Tibial artery (tissue), 4 donors: ENCODE measurements at regions not wholly inside any gene's neighbourhood (a gene's known extent, or its start where the extent isn't known, plus 50 kb on each side); places are given as distances from the start of the nearest gene placed in this dataset.
A peak's percentile ranks its signal among the peaks of the same experiment; 100 is the strongest.

ENCODE experiments used
- DNase-seq, 2 donors: peaks; one replicate each; pipeline ENCODE4 v3.0.0-alpha.2; 2019
- H3K27ac ChIP-seq, 2 donors: fragments of 200-600 bp; sonication (generic) in 1 of 2; 1 replicate in 1 of 2; 2 replicates in 1 of 2; pipeline ENCODE4 v1.5.1; 2018 to 2019; ENCODE audit warnings: mild to moderate bottlenecking in 1 of 2
- H3K27me3 ChIP-seq, 2 donors: fragments of 200-600 bp; sonication (generic) in 1 of 2; one replicate each; pipeline versions ENCODE4 v1.5.1 to v1.6.0; 2016 to 2019
- H3K36me3 ChIP-seq, 3 donors: fragments of 200-600 bp; sonication (generic) in 2 of 3; one replicate each; pipeline ENCODE4 v1.5.1; 2016 to 2019; ENCODE audit warnings: mild to moderate bottlenecking in 2 of 3
- H3K4me1 ChIP-seq, 4 donors: fragments of 200-600 bp; sonication (generic) in 2 of 4; 1 replicate in 3 of 4; 2 replicates in 1 of 4; pipeline ENCODE4 v1.5.1; 2016 to 2019
- H3K4me3 ChIP-seq, 2 donors: fragments of 200-600 bp; sonication (generic) in 1 of 2; 1 replicate in 1 of 2; 2 replicates in 1 of 2; pipeline ENCODE4 v1.5.1; 2018 to 2019; ENCODE audit warnings: mild to moderate bottlenecking in 2 of 2
- H3K9me3 ChIP-seq, 3 donors: fragments of 200-600 bp; sonication (generic) in 1 of 3; one replicate each; pipeline ENCODE4 v1.5.1; 2016 to 2019
- CTCF ChIP-seq, 2 experiments: fragments of 200-600 bp in 1 of 2; fragments of 450-650 bp in 1 of 2; IDR thresholded peaks; one replicate each; pipeline ENCODE4 v1.5.1; 2017 to 2019; ENCODE audit warnings: antibody characterized with exemption in 2 of 2, mild to moderate bottlenecking in 1 of 2, moderate library complexity in 1 of 2
- intact Hi-C: fragments of 100-400 bp; cut with DNase I; formaldehyde crosslinking; loops from one replicate; pipeline ENCODE4 v1.15.0; 2023; ENCODE audit warnings: low total_unique reads

GRCh38 chr1:95953015-95953414 is 719.0 kb downstream of the RWDD3 start:
- no peak for DNase-seq
- intact Hi-C loops: no loop called here
- Histone ChIP-seq H3K4me1 (peaks cover 0 to 34% (median 2%) of the 10 kb centered on the region in 4 donors), H3K4me3 (no peak overlapping the region), H3K9me3 (no peaks in the 10 kb centered on the region), H3K27me3 (no peaks in the 10 kb centered on the region), H3K27ac (no peak overlapping the region), H3K36me3 (no peaks in the 10 kb centered on the region)
- peak; percentile 33 to 38 for TF ChIP-seq CTCF (IDR thresholded peaks at IDR 0.05)

GRCh38 chr1:95954585-95954984 is 720.6 kb downstream of the RWDD3 start:
- no peak overlapping the region for H3K27ac ChIP-seq
- H3K27me3 ChIP-seq: no peaks in the 10 kb centered on the region
- intact Hi-C loops: no loop called here
- H3K4me1 ChIP-seq: peaks cover 0 to 34% (median 2%) of the 10 kb centered on the region in 4 donors
- no peaks in the 10 kb centered on the region for H3K9me3 ChIP-seq
- no peak overlapping the region for H3K4me3 ChIP-seq
- no peak for TF ChIP-seq CTCF (IDR thresholded peaks at IDR 0.05)
- no peaks in the 10 kb centered on the region for H3K36me3 ChIP-seq
- DNase-seq: no peak

GRCh38 chr1:95956215-95956614 is 722.2 kb downstream of the RWDD3 start:
- H3K4me3 ChIP-seq: no peak overlapping the region
- H3K27me3 ChIP-seq: no peaks in the 10 kb centered on the region
- DNase-seq: no peak
- H3K36me3 ChIP-seq: no peaks in the 10 kb centered on the region
- TF ChIP-seq CTCF (IDR thresholded peaks at IDR 0.05): no peak
- H3K9me3 ChIP-seq: no peaks in the 10 kb centered on the region
- H3K4me1 ChIP-seq: peaks cover 0 to 34% (median 2%) of the 10 kb centered on the region in 4 donors
- H3K27ac ChIP-seq: no peak overlapping the region
- intact Hi-C loops: no loop called here

- no peak for DNase-seq
These were observed 723.7 kb downstream of the RWDD3 start for GRCh38 chr1:95957748-95958147.

GRCh38 chr1:95966866-95967265 is 732.9 kb downstream of the RWDD3 start:
- no peaks in the 10 kb centered on the region for H3K9me3 ChIP-seq
- TF ChIP-seq CTCF (IDR thresholded peaks at IDR 0.05): no peak
- H3K27me3 ChIP-seq: no peaks in the 10 kb centered on the region
- H3K36me3 ChIP-seq: no peaks in the 10 kb centered on the region
- intact Hi-C loops: no loop called here
- H3K27ac ChIP-seq: no peak overlapping the region
- no peak for DNase-seq
- no peak overlapping the region for H3K4me3 ChIP-seq
- H3K4me1 ChIP-seq: no peaks in the 10 kb centered on the region

More at GRCh38 chr1:95957748-95958147, 723.7 kb downstream of the RWDD3 start:
- intact Hi-C loops: no loop called here
- Histone ChIP-seq H3K27ac (no peak overlapping the region), H3K4me3 (no peak overlapping the region), H3K27me3 (no peaks in the 10 kb centered on the region), H3K4me1 (peaks cover 0 to 33% (median 2%) of the 10 kb centered on the region in 4 donors), H3K36me3 (no peaks in the 10 kb centered on the region), H3K9me3 (no peaks in the 10 kb centered on the region)
- TF ChIP-seq CTCF (IDR thresholded peaks at IDR 0.05): no peak

GRCh38 chr1:95974586-95974985 is 740.6 kb downstream of the RWDD3 start:
- intact Hi-C loops: no loop called here
- no peak for TF ChIP-seq CTCF (IDR thresholded peaks at IDR 0.05)

More at GRCh38 chr1:95974586-95974985, 740.6 kb downstream of the RWDD3 start:
- Histone ChIP-seq H3K4me3 (no peak overlapping the region), H3K27ac (no peak overlapping the region), H3K27me3 (no peaks in the 10 kb centered on the region), H3K9me3 (no peaks in the 10 kb centered on the region), H3K4me1 (no peaks in the 10 kb centered on the region), H3K36me3 (no peaks in the 10 kb centered on the region)
- DNase-seq: no peak
